Spinal cord (tissue), 9 donors: ENCODE measurements at regions not wholly inside any gene's neighbourhood (a gene's known extent, or its start where the extent isn't known, plus 50 kb on each side); places are given as distances from the start of the nearest gene placed in this dataset.

Source experiments
- DNase-seq, 6 donors: peaks; one replicate each; pipeline versions ENCODE4 v3.0.0 to v3.0.0-alpha.2; 2013 to 2015; ENCODE audit warnings: low spot score in 6 of 6, low read depth in 4 of 6
- H3K27ac ChIP-seq: one replicate; pipeline ENCODE4 v1.5.1; 2013; ENCODE audit warnings: low read depth, low read length, control low read depth
- H3K27me3 ChIP-seq: one replicate; pipeline ENCODE4 v1.6.1; 2013; ENCODE audit warnings: low read length; ENCODE audit not compliant: control insufficient read depth, insufficient read depth
- H3K36me3 ChIP-seq: one replicate; pipeline ENCODE4 v1.6.1; 2013; ENCODE audit warnings: low read length; ENCODE audit not compliant: control insufficient read depth, insufficient read depth
- H3K4me1 ChIP-seq: one replicate; pipeline ENCODE4 v1.6.1; 2013; ENCODE audit warnings: low read length; ENCODE audit not compliant: control insufficient read depth, insufficient read depth
- H3K4me3 ChIP-seq: one replicate; pipeline ENCODE4 v1.5.1; 2013; ENCODE audit warnings: low read depth, low read length, control low read depth
- H3K9me3 ChIP-seq: one replicate; pipeline ENCODE4 v1.6.1; 2013; ENCODE audit warnings: low read length; ENCODE audit not compliant: control insufficient read depth, insufficient read depth
- WGBS: methylation state at CpG from one replicate; pipeline ENCODE4 v1.1.5; 2013; ENCODE audit warnings: missing lambda C conversion rate; ENCODE audit not compliant: insufficient coverage; 5-methylcytosine and 5-hydroxymethylcytosine counted together
- donor health status: healthy.

- Histone ChIP-seq H3K4me1 (peaks cover 22% of the 10 kb centered on the region), H3K4me3 (peak overlapping the region; percentile 31), H3K27ac (no peak overlapping the region), H3K36me3 (no peaks in the 10 kb centered on the region), H3K27me3 (peaks cover 33% of the 10 kb centered on the region), H3K9me3 (no peaks in the 10 kb centered on the region)
- WGBS = 1% methylated on average over 62 of the region's 62 CpGs
- peak in 4 of 6 donors; percentile 53 to 91 (median 74) for DNase-seq
Measured at GRCh38 chr15:98421419-98422129, 226.8 kb upstream of the IGF1R start.

GRCh38 chr15:98422130-98422478, 226.2 kb upstream of the IGF1R start:
- Histone ChIP-seq H3K27me3 (peaks cover 36% of the 10 kb centered on the region), H3K4me3 (peak overlapping the region; percentile 31), H3K27ac (no peak overlapping the region), H3K9me3 (no peaks in the 10 kb centered on the region), H3K36me3 (no peaks in the 10 kb centered on the region), H3K4me1 (peaks cover 20% of the 10 kb centered on the region)
- DNase-seq = no peak
- WGBS = 20% methylated on average over 12 of the region's 13 CpGs

GRCh38 chr15:98425173-98425572, 223.2 kb upstream of the IGF1R start:
- no peaks in the 10 kb centered on the region for H3K9me3 ChIP-seq
- no peaks in the 10 kb centered on the region for H3K36me3 ChIP-seq
- no peak for DNase-seq
- no peak overlapping the region for H3K27ac ChIP-seq
- WGBS = 77% methylated on average over 9 of the region's 11 CpGs
- H3K4me3 ChIP-seq = no peak overlapping the region
- H3K27me3 ChIP-seq = peaks cover 44% of the 10 kb centered on the region
- H3K4me1 ChIP-seq = peaks cover 30% of the 10 kb centered on the region

- H3K27ac ChIP-seq = no peak overlapping the region
Measured at GRCh38 chr15:98427321-98427720, 221.0 kb upstream of the IGF1R start.

GRCh38 chr15:98428253-98428989, 219.9 kb upstream of the IGF1R start:
- WGBS = 1% methylated on average over 47 of the region's 49 CpGs
- peak in 5 of 6 donors; percentile 43 to 84 (median 48) for DNase-seq
- Histone ChIP-seq H3K4me1 (peaks cover 10% of the 10 kb centered on the region), H3K4me3 (peak overlapping the region; percentile 34), H3K9me3 (no peaks in the 10 kb centered on the region), H3K27ac (peak overlapping the region; percentile 33), H3K36me3 (no peaks in the 10 kb centered on the region), H3K27me3 (peaks cover 21% of the 10 kb centered on the region)

More at GRCh38 chr15:98427321-98427720, 221.0 kb upstream of the IGF1R start:
- peaks cover 10% of the 10 kb centered on the region for H3K4me1 ChIP-seq
- peaks cover 24% of the 10 kb centered on the region for H3K27me3 ChIP-seq
- no peaks in the 10 kb centered on the region for H3K9me3 ChIP-seq
- H3K4me3 ChIP-seq = no peak overlapping the region
- no peaks in the 10 kb centered on the region for H3K36me3 ChIP-seq
- WGBS = 50% methylated on average over 7 of the region's 8 CpGs
- peak in 2 of 6 donors; percentile 20 to 34 for DNase-seq

GRCh38 chr15:98431171-98431570, 217.2 kb upstream of the IGF1R start:
- peaks cover 13% of the 10 kb centered on the region for H3K4me1 ChIP-seq
- 88% methylated on average over 9 of the region's 9 CpGs for WGBS
- no peaks in the 10 kb centered on the region for H3K36me3 ChIP-seq
- no peak for DNase-seq
- H3K27me3 ChIP-seq = peaks cover 16% of the 10 kb centered on the region
- no peak overlapping the region for H3K4me3 ChIP-seq
- H3K27ac ChIP-seq = no peak overlapping the region
- no peaks in the 10 kb centered on the region for H3K9me3 ChIP-seq

- Histone ChIP-seq H3K9me3 (no peaks in the 10 kb centered on the region), H3K36me3 (no peaks in the 10 kb centered on the region), H3K4me3 (no peak overlapping the region), H3K4me1 (peaks cover 7% of the 10 kb centered on the region), H3K27me3 (peaks cover 5% of the 10 kb centered on the region), H3K27ac (peak overlapping the region; percentile 18)
- 71% methylated on average over 3 of the region's 6 CpGs for WGBS
- DNase-seq = peak in 2 of 6 donors; percentile 17 to 61
Measured at GRCh38 chr15:98433346-98433745, 215.0 kb upstream of the IGF1R start.

GRCh38 chr15:98433856-98434255, 214.5 kb upstream of the IGF1R start:
- H3K4me1 ChIP-seq = peaks cover 3% of the 10 kb centered on the region
- H3K27ac ChIP-seq = no peak overlapping the region
- no peak overlapping the region for H3K4me3 ChIP-seq
- H3K27me3 ChIP-seq = peaks cover under 1% of the 10 kb centered on the region
- no peak for DNase-seq
- WGBS = 81% methylated on average over 8 of the region's 10 CpGs
- no peaks in the 10 kb centered on the region for H3K9me3 ChIP-seq
- H3K36me3 ChIP-seq = no peaks in the 10 kb centered on the region

- H3K27me3 ChIP-seq = no peaks in the 10 kb centered on the region
- 90% methylated on average over 2 of the region's 2 CpGs for WGBS
- no peak overlapping the region for H3K27ac ChIP-seq
Measured at GRCh38 chr15:98437752-98438151, 210.6 kb upstream of the IGF1R start.

GRCh38 chr15:98438326-98438725, 210.0 kb upstream of the IGF1R start:
- Histone ChIP-seq H3K9me3 (no peaks in the 10 kb centered on the region), H3K27ac (no peak overlapping the region), H3K36me3 (no peaks in the 10 kb centered on the region), H3K4me1 (peaks cover 3% of the 10 kb centered on the region), H3K27me3 (no peaks in the 10 kb centered on the region), H3K4me3 (no peak overlapping the region)
- DNase-seq = no peak
- WGBS = 88% methylated on average over 5 of the region's 5 CpGs

More at GRCh38 chr15:98437752-98438151, 210.6 kb upstream of the IGF1R start:
- H3K36me3 ChIP-seq = no peaks in the 10 kb centered on the region
- peaks cover 3% of the 10 kb centered on the region for H3K4me1 ChIP-seq
- H3K9me3 ChIP-seq = no peaks in the 10 kb centered on the region
- H3K4me3 ChIP-seq = no peak overlapping the region
- DNase-seq = no peak
